ENCODE measurements at regions not wholly inside any gene's neighbourhood (a gene's known extent, or its start where the extent isn't known, plus 50 kb on each side); places are given as distances from the start of the nearest gene placed in this dataset.

DNA sequence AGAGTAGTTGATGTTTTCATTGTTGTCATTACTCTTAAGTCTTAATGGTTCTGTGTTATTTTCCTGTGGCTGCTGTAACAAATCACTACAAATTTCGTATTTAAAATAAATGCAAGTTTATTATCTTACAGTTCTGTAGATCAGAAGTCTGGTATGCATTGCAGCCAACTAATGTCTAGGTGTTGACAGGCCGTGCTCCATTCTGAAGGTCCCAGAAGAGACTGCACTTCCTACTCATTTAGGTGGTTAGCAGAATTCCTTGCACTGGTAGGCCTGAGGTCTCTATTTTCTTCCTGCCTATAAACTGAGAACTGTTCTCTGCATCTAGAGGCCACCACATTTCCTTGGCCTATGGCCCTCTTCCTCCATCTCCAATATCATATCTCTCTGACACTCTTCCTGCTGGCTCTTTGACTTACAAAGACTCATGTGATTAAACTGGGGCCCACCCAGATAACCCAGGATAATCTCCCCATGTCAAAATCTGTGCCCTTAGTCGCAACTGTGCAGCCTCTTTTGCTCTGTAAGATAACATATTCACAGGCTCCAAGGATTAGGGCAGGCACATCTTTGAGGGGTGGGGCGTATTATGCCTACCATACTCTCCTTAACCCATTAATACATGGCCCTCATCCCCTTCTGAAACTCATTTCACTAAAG, 468.4 kb downstream of the FOXO1 start:
- DNase-seq (ENCODE audit: insufficient read length, low spot score) (no peak), FAIRE-seq (no peak)
- TF ChIP-seq, protein P1, sequence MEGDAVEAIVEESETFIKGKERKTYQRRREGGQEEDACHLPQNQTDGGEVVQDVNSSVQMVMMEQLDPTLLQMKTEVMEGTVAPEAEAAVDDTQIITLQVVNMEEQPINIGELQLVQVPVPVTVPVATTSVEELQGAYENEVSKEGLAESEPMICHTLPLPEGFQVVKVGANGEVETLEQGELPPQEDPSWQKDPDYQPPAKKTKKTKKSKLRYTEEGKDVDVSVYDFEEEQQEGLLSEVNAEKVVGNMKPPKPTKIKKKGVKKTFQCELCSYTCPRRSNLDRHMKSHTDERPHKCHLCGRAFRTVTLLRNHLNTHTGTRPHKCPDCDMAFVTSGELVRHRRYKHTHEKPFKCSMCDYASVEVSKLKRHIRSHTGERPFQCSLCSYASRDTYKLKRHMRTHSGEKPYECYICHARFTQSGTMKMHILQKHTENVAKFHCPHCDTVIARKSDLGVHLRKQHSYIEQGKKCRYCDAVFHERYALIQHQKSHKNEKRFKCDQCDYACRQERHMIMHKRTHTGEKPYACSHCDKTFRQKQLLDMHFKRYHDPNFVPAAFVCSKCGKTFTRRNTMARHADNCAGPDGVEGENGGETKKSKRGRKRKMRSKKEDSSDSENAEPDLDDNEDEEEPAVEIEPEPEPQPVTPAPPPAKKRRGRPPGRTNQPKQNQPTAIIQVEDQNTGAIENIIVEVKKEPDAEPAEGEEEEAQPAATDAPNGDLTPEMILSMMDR (IDR thresholded peaks at IDR 0.05; ENCODE audit: insufficient read depth, missing control alignments): no peak

GRCh38 chr13:40200273-40200978, 466.0 kb downstream of the FOXO1 start:
- FAIRE-seq (no peak), DNase-seq (ENCODE audit: insufficient read length, low spot score) (no peak)
- TF ChIP-seq, protein P1 (IDR thresholded peaks at IDR 0.05; ENCODE audit: insufficient read depth, missing control alignments): no peak

DNA sequence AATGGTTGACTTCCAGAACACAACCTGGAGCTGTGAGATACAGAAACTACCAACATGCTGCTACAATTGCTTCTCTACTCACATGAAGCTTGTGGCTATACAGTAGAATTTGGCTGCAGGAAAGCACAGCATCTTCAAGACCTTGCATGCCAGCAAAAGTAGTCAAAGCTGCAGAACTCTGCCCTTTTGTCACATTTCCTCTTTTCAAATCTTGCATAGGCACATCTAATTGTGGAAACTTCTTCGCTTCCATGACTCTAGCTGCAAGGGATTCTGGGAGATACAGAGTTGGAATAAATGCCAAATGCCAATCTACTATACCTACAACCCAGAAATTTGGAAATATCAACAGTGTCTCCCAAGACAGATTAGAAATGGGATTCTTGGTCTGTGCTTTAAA, 462.2 kb downstream of the FOXO1 start:
- TF ChIP-seq, protein P1 (IDR thresholded peaks at IDR 0.05; ENCODE audit: insufficient read depth, missing control alignments): no peak
- DNase-seq (ENCODE audit: insufficient read length, low spot score): no peak
- FAIRE-seq: no peak

DNA sequence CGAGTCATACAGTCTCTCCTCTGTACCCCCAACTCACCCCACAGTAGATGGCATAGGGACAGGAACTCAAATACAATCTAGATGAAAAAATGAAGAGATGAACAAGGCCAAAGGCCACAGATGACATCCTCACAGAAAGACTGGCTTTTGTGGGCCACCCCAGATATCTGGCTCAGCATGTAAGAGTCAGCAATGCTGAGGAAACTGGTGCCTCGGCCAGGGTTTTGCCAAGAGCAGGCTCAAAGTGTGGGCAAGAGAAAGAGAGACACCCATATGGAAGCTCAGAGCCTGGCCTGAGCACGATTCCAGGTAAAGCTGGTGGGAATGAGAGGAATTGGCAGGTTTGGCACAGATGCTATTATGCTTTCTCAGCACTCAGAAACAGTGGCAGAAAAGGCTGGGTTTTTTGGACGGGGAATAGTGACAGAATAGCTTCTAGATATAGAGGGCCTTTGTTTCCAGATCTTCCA, 460.6 kb downstream of the FOXO1 start:
- FAIRE-seq (no peak), DNase-seq (ENCODE audit: insufficient read length, low spot score) (no peak)
- TF ChIP-seq, protein P1 (IDR thresholded peaks at IDR 0.05; ENCODE audit: insufficient read depth, missing control alignments): no peak

DNA sequence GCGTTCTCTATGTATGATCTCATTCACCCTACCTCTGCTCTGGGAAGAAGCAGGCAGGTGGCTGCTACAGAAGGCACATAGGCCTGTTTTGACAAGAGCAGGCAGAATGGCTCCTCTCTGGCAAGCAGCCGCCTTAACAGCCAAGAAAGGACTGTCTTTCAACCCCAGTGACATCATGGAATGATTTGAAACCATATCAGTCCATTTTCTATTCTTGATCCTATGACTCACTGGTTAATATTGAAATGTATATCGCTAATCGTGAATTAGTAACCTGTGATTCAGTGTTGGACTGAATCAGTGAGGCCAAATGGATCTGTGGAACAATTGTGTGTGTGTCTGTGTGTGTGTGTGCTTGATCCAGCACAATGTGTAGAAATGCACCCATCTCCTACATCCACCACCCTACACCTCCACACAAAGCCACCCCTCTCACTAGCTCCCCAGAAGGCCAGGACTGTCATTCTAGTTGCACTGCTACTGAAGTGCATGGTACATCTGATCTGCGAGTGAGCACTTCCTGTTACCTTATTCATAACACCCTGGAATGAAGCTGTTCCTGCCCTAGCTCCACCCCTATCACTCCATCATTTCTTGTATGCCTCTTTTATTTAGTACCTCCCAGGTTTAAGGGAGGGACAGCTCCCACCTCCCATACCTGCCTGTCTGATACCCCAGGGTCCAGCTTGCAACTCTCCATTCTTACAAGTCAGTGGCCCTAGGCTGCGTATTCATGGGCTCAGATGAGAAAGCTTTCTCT, 460.0 kb downstream of the FOXO1 start:
- DNase-seq (ENCODE audit: insufficient read length, low spot score) (no peak), FAIRE-seq (no peak)
- TF ChIP-seq, protein P1 (IDR thresholded peaks at IDR 0.05; ENCODE audit: insufficient read depth, missing control alignments): no peak

- no peak for DNase-seq (ENCODE audit: insufficient read length, low spot score)
- TF ChIP-seq, protein P1 (IDR thresholded peaks at IDR 0.05; ENCODE audit: insufficient read depth, missing control alignments): no peak
- FAIRE-seq: no peak
These were observed 459.4 kb downstream of the FOXO1 start for GRCh38 chr13:40207001-40207478.

Measured in D721Med (cell line).